Neural crest cell (in vitro differentiated cells): ENCODE measurements at regions not wholly inside any gene's neighbourhood (a gene's known extent, or its start where the extent isn't known, plus 50 kb on each side); places are given as distances from the start of the nearest gene placed in this dataset.

ENCODE experiments used
- DNase-seq: peaks from one replicate; pipeline ENCODE4 v3.0.0; 2021; ENCODE audit warnings: low read depth, mixed read lengths, low spot score
- H3K27ac Mint-ChIP-seq: one replicate; pipeline ENCODE4 v1.8.0; 2021; ENCODE audit warnings: mild to moderate bottlenecking, mixed read lengths; ENCODE audit not compliant: unreplicated experiment
- H3K27me3 Mint-ChIP-seq: 2 replicates; pipeline ENCODE4 v1.8.0; 2021; ENCODE audit warnings: low read depth, mild to moderate bottlenecking, mixed read lengths
- H3K36me3 Mint-ChIP-seq: 2 replicates; pipeline ENCODE4 v1.8.0; 2021; ENCODE audit warnings: low read depth, mild to moderate bottlenecking, mixed read lengths
- H3K4me1 Mint-ChIP-seq: 2 replicates; pipeline ENCODE4 v1.8.0; 2021; ENCODE audit warnings: mixed read lengths
- H3K4me3 Mint-ChIP-seq: one replicate; pipeline ENCODE4 v1.8.0; 2021; ENCODE audit warnings: mild to moderate bottlenecking, mixed read lengths
- H3K9me3 Mint-ChIP-seq: 2 replicates; pipeline ENCODE4 v1.8.0; 2021; ENCODE audit warnings: mixed read lengths
- TF ChIP-seq, protein P1 (sequence below): fragments of 200-600 bp; sonication (generic); conservative IDR thresholded peaks from 2 replicates; pipeline ENCODE4 v1.5.0; 2021; ENCODE audit warnings: antibody characterized with exemption, mild to moderate bottlenecking

DNA sequence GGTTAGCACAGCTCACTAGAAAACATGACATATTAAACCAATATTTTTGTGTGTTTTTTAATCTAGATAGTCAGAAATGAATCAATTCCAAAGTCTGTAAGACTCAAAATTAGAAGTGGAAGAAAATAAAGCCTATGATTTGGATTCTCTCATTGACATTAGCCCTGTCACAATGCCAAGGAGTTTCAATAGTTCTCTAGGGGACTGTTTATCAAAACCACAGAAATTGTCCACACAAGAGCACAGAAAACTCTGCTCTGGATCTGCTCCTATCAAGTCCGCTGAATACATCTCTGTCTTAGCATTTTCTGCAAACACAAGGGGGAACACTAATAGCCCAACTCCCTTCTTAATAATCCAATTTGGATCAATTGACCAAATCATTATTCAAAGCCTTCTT lies 152.0 kb downstream of the HS3ST3B1 start:
- peaks cover 10% of the 10 kb centered on the region for H3K9me3 Mint-ChIP-seq

DNA sequence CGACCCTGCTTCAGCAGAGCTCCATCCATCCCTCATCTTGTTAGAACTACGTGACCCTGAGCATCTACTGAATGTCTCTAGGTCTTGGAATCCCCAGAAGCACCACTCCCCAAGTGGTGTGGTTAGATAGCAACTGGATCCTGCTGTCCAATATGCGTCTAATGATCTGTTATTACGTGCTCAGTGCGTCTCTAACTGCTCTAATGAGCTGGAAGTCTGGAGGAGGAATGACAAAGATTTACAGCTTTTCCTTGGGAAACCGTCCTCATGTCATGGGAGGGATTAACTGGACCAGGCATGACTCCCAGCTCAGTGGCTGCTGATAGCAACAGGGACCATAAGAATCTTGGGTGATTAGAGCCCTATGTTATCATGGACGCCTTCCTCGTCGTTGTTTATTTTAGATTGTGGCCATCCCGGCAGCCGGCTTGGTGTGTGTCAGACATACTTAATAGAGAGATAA lies 150.9 kb downstream of the HS3ST3B1 start:
- TF ChIP-seq, protein P1, sequence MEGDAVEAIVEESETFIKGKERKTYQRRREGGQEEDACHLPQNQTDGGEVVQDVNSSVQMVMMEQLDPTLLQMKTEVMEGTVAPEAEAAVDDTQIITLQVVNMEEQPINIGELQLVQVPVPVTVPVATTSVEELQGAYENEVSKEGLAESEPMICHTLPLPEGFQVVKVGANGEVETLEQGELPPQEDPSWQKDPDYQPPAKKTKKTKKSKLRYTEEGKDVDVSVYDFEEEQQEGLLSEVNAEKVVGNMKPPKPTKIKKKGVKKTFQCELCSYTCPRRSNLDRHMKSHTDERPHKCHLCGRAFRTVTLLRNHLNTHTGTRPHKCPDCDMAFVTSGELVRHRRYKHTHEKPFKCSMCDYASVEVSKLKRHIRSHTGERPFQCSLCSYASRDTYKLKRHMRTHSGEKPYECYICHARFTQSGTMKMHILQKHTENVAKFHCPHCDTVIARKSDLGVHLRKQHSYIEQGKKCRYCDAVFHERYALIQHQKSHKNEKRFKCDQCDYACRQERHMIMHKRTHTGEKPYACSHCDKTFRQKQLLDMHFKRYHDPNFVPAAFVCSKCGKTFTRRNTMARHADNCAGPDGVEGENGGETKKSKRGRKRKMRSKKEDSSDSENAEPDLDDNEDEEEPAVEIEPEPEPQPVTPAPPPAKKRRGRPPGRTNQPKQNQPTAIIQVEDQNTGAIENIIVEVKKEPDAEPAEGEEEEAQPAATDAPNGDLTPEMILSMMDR: no peak
- Mint-ChIP-seq H3K36me3 (no peaks in the 10 kb centered on the region), H3K4me1 (no peaks in the 10 kb centered on the region), H3K4me3 (no peak overlapping the region), H3K9me3 (peaks cover 6% of the 10 kb centered on the region), H3K27me3 (no peaks in the 10 kb centered on the region), H3K27ac (no peak overlapping the region)
- DNase-seq: no peak

More for the DNA sequence above, 152.0 kb downstream of the HS3ST3B1 start:
- H3K27me3 Mint-ChIP-seq: no peaks in the 10 kb centered on the region
- TF ChIP-seq, protein P1: no peak
- no peak for DNase-seq
- H3K4me3 Mint-ChIP-seq: no peak overlapping the region
- no peak overlapping the region for H3K27ac Mint-ChIP-seq
- H3K36me3 Mint-ChIP-seq: peaks cover 5% of the 10 kb centered on the region
- H3K4me1 Mint-ChIP-seq: no peaks in the 10 kb centered on the region

DNA sequence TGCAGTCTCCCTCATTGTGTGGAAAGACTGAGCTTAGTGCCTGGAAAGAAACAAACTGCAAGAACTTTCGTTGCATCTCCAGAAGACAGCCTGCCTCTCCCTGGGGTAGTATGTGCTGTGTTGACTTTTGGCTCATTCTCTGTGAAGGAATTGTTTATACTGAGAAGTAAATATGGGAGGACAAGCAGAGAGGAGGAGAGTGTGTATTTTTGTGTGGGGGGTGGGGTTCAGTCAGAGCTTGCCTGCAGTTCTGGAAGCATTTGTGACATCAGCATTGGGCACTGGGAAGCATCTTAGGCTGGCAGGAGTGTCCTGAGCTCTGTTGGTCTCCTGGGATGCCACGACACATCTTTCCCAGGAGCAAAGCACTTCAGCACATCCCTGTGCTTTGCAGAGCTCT lies 147.9 kb downstream of the HS3ST3B1 start:
- H3K27ac Mint-ChIP-seq: no peak overlapping the region
- no peak for DNase-seq
- TF ChIP-seq, protein P1: no peak
- no peaks in the 10 kb centered on the region for H3K4me1 Mint-ChIP-seq
- H3K9me3 Mint-ChIP-seq: peaks cover 3% of the 10 kb centered on the region
- H3K36me3 Mint-ChIP-seq: no peaks in the 10 kb centered on the region
- no peak overlapping the region for H3K4me3 Mint-ChIP-seq
- H3K27me3 Mint-ChIP-seq: no peaks in the 10 kb centered on the region

DNA sequence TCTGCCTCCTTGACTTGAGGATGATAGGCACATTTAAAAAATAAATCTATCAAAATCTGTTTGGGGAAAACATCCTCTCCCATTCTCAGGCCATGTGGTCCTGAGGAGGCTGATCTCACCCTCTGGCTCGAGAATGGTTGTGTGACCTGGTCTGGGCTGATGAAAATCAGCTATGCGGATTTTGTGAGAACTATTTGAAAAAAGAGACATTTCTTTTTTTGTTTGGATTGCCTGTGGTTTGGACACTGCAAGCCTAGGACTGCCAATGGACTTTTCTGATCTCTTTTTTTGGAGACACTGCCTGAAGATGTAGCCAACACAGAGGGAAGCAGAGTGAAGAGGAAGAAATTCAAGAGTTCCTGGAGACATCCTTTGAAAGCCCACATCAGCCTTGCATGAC lies 145.9 kb downstream of the HS3ST3B1 start:
- Mint-ChIP-seq H3K27ac (no peak overlapping the region), H3K4me3 (no peak overlapping the region), H3K36me3 (no peaks in the 10 kb centered on the region), H3K9me3 (peaks cover 3% of the 10 kb centered on the region), H3K27me3 (no peaks in the 10 kb centered on the region), H3K4me1 (peaks cover 6% of the 10 kb centered on the region)
- DNase-seq: no peak
- TF ChIP-seq, protein P1: no peak

GRCh38 chr17:14444915-14445314 lies 144.0 kb downstream of the HS3ST3B1 start:
- Mint-ChIP-seq H3K27me3 (no peaks in the 10 kb centered on the region), H3K4me1 (peaks cover 6% of the 10 kb centered on the region), H3K27ac (no peak overlapping the region), H3K36me3 (no peaks in the 10 kb centered on the region), H3K4me3 (no peak overlapping the region), H3K9me3 (peaks cover 3% of the 10 kb centered on the region)
- DNase-seq: no peak
- TF ChIP-seq, protein P1: no peak
